DND-41 (cell line): ENCODE measurements at regions not wholly inside any gene's neighbourhood (a gene's known extent, or its start where the extent isn't known, plus 50 kb on each side); places are given as distances from the start of the nearest gene placed in this dataset.

Source experiments
- ATAC-seq: fragments of 200-7000 bp; cut with Tn5 transposase; 3 replicates; pipeline ENCODE4 v1.9.1; 2021; ENCODE audit warnings: low read depth; ENCODE audit not compliant: insufficient read depth
- DNase-seq: peaks from one replicate; pipeline ENCODE4 v3.0.0-alpha.2; 2020
- H2AFZ ChIP-seq: 2 replicates; pipeline ENCODE4 v1.6.0; 2012; ENCODE audit warnings: low read depth, low read length
- H3K27ac ChIP-seq: 2 replicates; pipeline ENCODE4 v1.5.1; 2012; ENCODE audit warnings: low read length, inconsistent platforms
- H3K27me3 ChIP-seq: fragments of 200-600 bp; sonication (generic); 2 replicates; pipeline ENCODE4 v1.6.0; 2012; ENCODE audit warnings: low read length, mild to moderate bottlenecking, inconsistent platforms; ENCODE audit not compliant: insufficient read depth, poor library complexity
- H3K36me3 ChIP-seq: 2 replicates; pipeline ENCODE4 v1.5.1; 2012; ENCODE audit warnings: low read length, inconsistent platforms; ENCODE audit not compliant: insufficient read depth
- H3K4me1 ChIP-seq: 2 replicates; pipeline ENCODE4 v1.5.1; 2012; ENCODE audit warnings: mild to moderate bottlenecking, low read length; ENCODE audit not compliant: insufficient read depth
- H3K4me2 ChIP-seq: 2 replicates; pipeline ENCODE4 v1.6.0; 2012; ENCODE audit warnings: mild to moderate bottlenecking, moderate library complexity, low read length, inconsistent platforms; ENCODE audit not compliant: insufficient read depth
- H3K4me3 ChIP-seq, 2 experiments: fragments of 200-600 bp in 1 of 2; shearing (Covaris generic) in 1 of 2; 2 replicates each; pipeline ENCODE4 v1.5.1; 2012 to 2016; ENCODE audit warnings: inconsistent platforms in 2 of 2, low read length in 2 of 2, mild to moderate bottlenecking in 2 of 2, low read depth in 1 of 2, moderate library complexity in 1 of 2
- H3K79me2 ChIP-seq: 2 replicates; pipeline ENCODE4 v1.6.0; 2012; ENCODE audit warnings: low read length, inconsistent platforms; ENCODE audit not compliant: insufficient read depth
- H3K9ac ChIP-seq: 2 replicates; pipeline ENCODE4 v1.6.0; 2012; ENCODE audit warnings: low read depth, mild to moderate bottlenecking, inconsistent platforms, low read length, moderate library complexity
- H3K9me3 ChIP-seq: 2 replicates; pipeline ENCODE4 v1.5.1; 2012; ENCODE audit warnings: low read length, moderate library complexity, mild to moderate bottlenecking, inconsistent platforms; ENCODE audit not compliant: insufficient read depth, severe bottlenecking
- H4K20me1 ChIP-seq: 2 replicates; pipeline ENCODE4 v1.6.0; 2012; ENCODE audit warnings: low read length; ENCODE audit not compliant: insufficient read depth
- CTCF ChIP-seq: IDR thresholded peaks from 2 replicates; pipeline ENCODE4 v1.5.1; 2012; ENCODE audit warnings: borderline replicate concordance, low read length, moderate library complexity, mild to moderate bottlenecking; ENCODE audit not compliant: poor library complexity, severe bottlenecking; ENCODE audit errors: extremely low read depth
- EZH2 ChIP-seq: IDR thresholded peaks from 3 replicates; pipeline ENCODE4 v1.6.1; 2012; ENCODE audit warnings: borderline replicate concordance, low read depth, mild to moderate bottlenecking, moderate library complexity, low read length, inconsistent platforms; ENCODE audit not compliant: severe bottlenecking

GRCh38 chr17:34198519-34198918 lies 56.6 kb upstream of the CCL2 start:
- ATAC-seq (no peak), DNase-seq (no peak)
- Histone ChIP-seq H3K27me3 (no peaks in the 10 kb centered on the region), H3K4me1 (peaks cover 24% of the 10 kb centered on the region), H3K27ac (peak overlapping the region; percentile 42), H3K9me3 (peaks cover 9% of the 10 kb centered on the region), H2AFZ (no peak overlapping the region), H3K9ac (no peak overlapping the region), H4K20me1 (no peaks in the 10 kb centered on the region), H3K79me2 (no peaks in the 10 kb centered on the region), H3K36me3 (no peaks in the 10 kb centered on the region), H3K4me2 (no peak overlapping the region), H3K4me3 (no peak overlapping the region)
- no peak for TF ChIP-seq EZH2
- TF ChIP-seq CTCF: no peak

- Histone ChIP-seq H3K4me1 (peaks cover 24% of the 10 kb centered on the region), H3K27ac (peak overlapping the region; percentile 78)
- TF ChIP-seq CTCF: no peak
- TF ChIP-seq EZH2: no peak
These were observed 55.6 kb upstream of the CCL2 start for GRCh38 chr17:34199454-34199853.

DNA sequence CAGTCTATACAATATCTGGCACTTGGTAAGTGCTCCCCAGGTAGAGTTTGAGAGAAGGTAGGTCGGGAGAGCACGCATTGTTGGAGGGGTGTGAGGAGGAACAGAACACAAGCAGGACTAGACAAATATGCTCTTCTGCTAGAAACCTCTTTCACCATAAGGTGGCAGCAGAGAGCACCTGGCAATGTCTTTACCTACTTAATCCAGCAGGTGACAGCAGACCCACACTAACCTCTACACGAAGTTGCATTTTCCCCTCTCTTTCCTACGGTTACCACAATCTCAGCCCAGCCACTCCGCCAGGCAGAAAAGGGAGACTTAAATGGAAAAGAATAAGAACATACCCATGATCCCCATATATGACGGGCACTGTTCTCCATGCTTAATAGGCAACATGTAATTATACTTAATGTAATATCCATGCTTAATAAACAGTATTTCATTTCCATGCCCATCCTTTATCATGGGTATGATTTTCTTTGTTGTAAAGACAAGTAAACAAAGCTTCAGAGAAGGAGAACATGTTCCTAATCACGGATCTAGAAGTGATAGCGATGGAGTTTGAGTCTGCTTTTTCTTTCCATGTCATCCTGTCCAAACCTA lies 55.1 kb upstream of the CCL2 start:
- Histone ChIP-seq H3K27me3 (no peaks in the 10 kb centered on the region), H3K9me3 (peaks cover 9% of the 10 kb centered on the region), H3K4me2 (peak overlapping the region; percentile 40; the same call in 1 of the 2 replicates), H3K27ac (peak overlapping the region; percentile 78), H3K79me2 (no peaks in the 10 kb centered on the region), H3K4me3 (no peak overlapping the region), H3K36me3 (no peaks in the 10 kb centered on the region), H2AFZ (peak overlapping the region; percentile 69), H3K9ac (peak overlapping the region; percentile 36), H4K20me1 (no peaks in the 10 kb centered on the region), H3K4me1 (peaks cover 24% of the 10 kb centered on the region)
- peak; percentile 92 for ATAC-seq
- peak; percentile 84 for DNase-seq
- TF ChIP-seq CTCF (peak; percentile 100), EZH2 (no peak)

More at GRCh38 chr17:34199454-34199853, 55.6 kb upstream of the CCL2 start:
- Histone ChIP-seq H4K20me1 (no peaks in the 10 kb centered on the region), H3K79me2 (no peaks in the 10 kb centered on the region), H3K4me3 (no peak overlapping the region), H2AFZ (peak overlapping the region; percentile 69), H3K36me3 (no peaks in the 10 kb centered on the region), H3K27me3 (no peaks in the 10 kb centered on the region), H3K9me3 (peaks cover 9% of the 10 kb centered on the region), H3K4me2 (peak overlapping the region; percentile 40; the same call in 1 of the 2 replicates), H3K9ac (peak overlapping the region; percentile 36)
- peak; percentile 35 for DNase-seq
- ATAC-seq: peak; percentile 67
